SK-N-SH (cell line): ENCODE measurements at regions not wholly inside any gene's neighbourhood (a gene's known extent, or its start where the extent isn't known, plus 50 kb on each side); places are given as distances from the start of the nearest gene placed in this dataset.

Source experiments
- CTCF ChIA-PET: fragments of 300-600, 350-600 bp; formaldehyde crosslinking; extraction: SDS; loops from one replicate; lab custom pipeline; 2021; lab: Yijun Ruan, JAX
- POLR2A ChIA-PET: fragments of 350-600 bp; sonication (Branson Sonifier 250); formaldehyde crosslinking; extraction: SDS; loops from one replicate; lab custom pipeline; 2020; ENCODE audit warnings: antibody characterized with exemption, inconsistent platforms; lab: Yijun Ruan, JAX
- DNase-seq: peaks from one replicate; pipeline ENCODE4 v3.0.0; 2012
- H2AFZ ChIP-seq: fragments of 200-600 bp; sonication (generic); 2 replicates; pipeline ENCODE4 v1.8.1; 2016; ENCODE audit warnings: antibody characterized with exemption, mild to moderate bottlenecking, low read depth
- H3F3A ChIP-seq: fragments of 200-600 bp; sonication (generic); replicated peaks from 2 replicates; pipeline ENCODE3; 2016; ENCODE audit warnings: antibody characterized with exemption, mild to moderate bottlenecking; ENCODE audit not compliant: insufficient read depth
- H3K27ac ChIP-seq, 2 experiments: fragments of 200-500 bp in 1 of 2; fragments of 200-600 bp in 1 of 2; sonication (Bioruptor generic) in 1 of 2; sonication (generic), shearing (Covaris generic) in 1 of 2; 2 replicates each; pipeline versions ENCODE4 v1.5.1 to v1.6.1; 2014 to 2016; ENCODE audit warnings: low read depth in 2 of 2, inconsistent platforms in 1 of 2, low read length in 1 of 2, mild to moderate bottlenecking in 1 of 2, mixed read lengths in 1 of 2
- H3K27me3 ChIP-seq: fragments of 200-600 bp; sonication (generic), shearing (Covaris generic); 2 replicates; pipeline ENCODE4 v1.6.1; 2016; ENCODE audit warnings: mixed run types; ENCODE audit not compliant: insufficient read depth
- H3K36me3 ChIP-seq, 2 experiments: fragments of 200-500 bp in 1 of 2; fragments of 200-600 bp in 1 of 2; sonication (Bioruptor generic) in 1 of 2; sonication (generic) in 1 of 2; replicated peaks in 1 of 2; 2 replicates each; pipeline versions ENCODE3 to v1.5.1; 2014 to 2016; ENCODE audit warnings: low read length in 1 of 2, mild to moderate bottlenecking in 1 of 2; ENCODE audit not compliant: insufficient read depth in 2 of 2, control insufficient read depth in 1 of 2
- H3K4me1 ChIP-seq, 2 experiments: fragments of 200-500 bp in 1 of 2; fragments of 200-600 bp in 1 of 2; sonication (Bioruptor generic) in 1 of 2; sonication (generic), shearing (Covaris generic) in 1 of 2; 2 replicates each; pipeline versions ENCODE4 v1.5.1 to v1.6.1; 2014 to 2016; ENCODE audit warnings: low read depth in 1 of 2, low read length in 1 of 2, mixed run types in 1 of 2; ENCODE audit not compliant: insufficient read depth in 2 of 2, control insufficient read depth in 1 of 2
- H3K4me2 ChIP-seq: fragments of 200-600 bp; sonication (generic), shearing (Covaris generic); 2 replicates; pipeline ENCODE4 v1.6.1; 2017; ENCODE audit warnings: mixed run types
- H3K4me3 ChIP-seq, 2 experiments: fragments of 200-500 bp in 1 of 2; fragments of 200-600 bp in 1 of 2; sonication (Bioruptor generic) in 1 of 2; sonication (generic), shearing (Covaris generic) in 1 of 2; 2 replicates each; pipeline versions ENCODE4 v1.5.1 to v1.8.1; 2014 to 2016; ENCODE audit warnings: low read depth in 2 of 2, inconsistent platforms in 1 of 2, low read length in 1 of 2, mild to moderate bottlenecking in 1 of 2, mixed read lengths in 1 of 2, moderate library complexity in 1 of 2
- H3K79me2 ChIP-seq: fragments of 200-600 bp; sonication (generic); 2 replicates; pipeline ENCODE4 v1.8.1; 2017; ENCODE audit warnings: mild to moderate bottlenecking; ENCODE audit not compliant: insufficient read depth
- H3K9ac ChIP-seq: fragments of 200-600 bp; sonication (generic); 2 replicates; pipeline ENCODE4 v1.6.1; 2017; ENCODE audit warnings: mixed run types
- H3K9me2 ChIP-seq: fragments of 200-600 bp; sonication (generic); 2 replicates; pipeline ENCODE4 v1.6.1; 2017; ENCODE audit warnings: mixed run types
- H3K9me3 ChIP-seq: fragments of 200-600 bp; sonication (generic); 2 replicates; pipeline ENCODE4 v1.6.1; 2017; ENCODE audit warnings: mixed run types, mild to moderate bottlenecking, moderate library complexity
- H4K20me1 ChIP-seq: fragments of 200-600 bp; sonication (generic); 2 replicates; pipeline ENCODE4 v1.6.1; 2017; ENCODE audit warnings: mild to moderate bottlenecking, mixed run types; ENCODE audit not compliant: insufficient read depth
- CHD2 ChIP-seq: fragments of 150-350 bp; IDR thresholded peaks from 2 replicates; pipeline ENCODE4 v1.6.1; 2018; ENCODE audit warnings: low read length; ENCODE audit not compliant: partially characterized antibody
- CTCF ChIP-seq: fragments of 200-600 bp; sonication (generic); IDR thresholded peaks from 2 replicates; pipeline ENCODE4 v1.6.1; 2017; ENCODE audit warnings: antibody characterized with exemption, mild to moderate bottlenecking, moderate library complexity
- ELF1 ChIP-seq: IDR thresholded peaks from 2 replicates; pipeline ENCODE4 v1.4.0; 2012
- FOSL2 ChIP-seq: IDR thresholded peaks from 2 replicates; pipeline ENCODE4 v1.4.0; 2012; ENCODE audit warnings: low read depth, mild to moderate bottlenecking, moderate library complexity, borderline replicate concordance
- GABPA ChIP-seq: IDR thresholded peaks from 2 replicates; pipeline ENCODE4 v1.4.0; 2012; ENCODE audit warnings: low read depth, mild to moderate bottlenecking
- JUND ChIP-seq: IDR thresholded peaks from 2 replicates; pipeline ENCODE4 v1.4.0; 2012
- NFIC ChIP-seq: IDR thresholded peaks from 2 replicates; pipeline ENCODE4 v1.4.0; 2012; ENCODE audit warnings: borderline replicate concordance
- RAD21 ChIP-seq: IDR thresholded peaks from 2 replicates; pipeline ENCODE4 v1.6.1; 2012; ENCODE audit warnings: mild to moderate bottlenecking, low read length
- RCOR1 ChIP-seq: fragments of 150-350 bp; IDR thresholded peaks from 2 replicates; pipeline ENCODE4 v1.6.1; 2017; ENCODE audit warnings: antibody characterized with exemption, low read length
- RFX5 ChIP-seq: IDR thresholded peaks from 2 replicates; pipeline ENCODE4 v1.6.1; 2012; ENCODE audit warnings: mild to moderate bottlenecking, improper control_type of control experiment, low read length
- SIN3A ChIP-seq: IDR thresholded peaks from 2 replicates; pipeline ENCODE4 v1.6.1; 2012; ENCODE audit warnings: low read depth, mild to moderate bottlenecking, low read length, moderate library complexity, borderline replicate concordance
- SMC3 ChIP-seq: IDR thresholded peaks from 2 replicates; pipeline ENCODE4 v1.6.1; 2012; ENCODE audit warnings: low read depth, low read length, improper control_type of control experiment
- TCF12 ChIP-seq: IDR thresholded peaks from 2 replicates; pipeline ENCODE4 v1.4.0; 2012
- USF2 ChIP-seq: fragments of 150-350 bp; IDR thresholded peaks from 2 replicates; pipeline ENCODE4 v1.6.1; 2017; ENCODE audit warnings: antibody characterized with exemption, low read length, low read depth, borderline replicate concordance
- YY1 ChIP-seq: IDR thresholded peaks from 2 replicates; pipeline ENCODE4 v1.4.0; 2012; ENCODE audit warnings: low read depth, mild to moderate bottlenecking
- WGBS: methylation state at CpG from one replicate; pipeline ENCODE4 v1.1.6; 2017; ENCODE audit warnings: low lambda C conversion rate; 5-methylcytosine and 5-hydroxymethylcytosine counted together
- TF ChIP-seq, protein P1 (sequence below): IDR thresholded peaks from 2 replicates; pipeline ENCODE4 v1.4.0; 2012; ENCODE audit warnings: low read depth
- TF ChIP-seq, protein P2 (sequence below): IDR thresholded peaks from 2 replicates; pipeline ENCODE4 v1.4.0; 2012; ENCODE audit warnings: low read depth, borderline replicate concordance
- TF ChIP-seq, protein P3 (sequence below): IDR thresholded peaks from 2 replicates; pipeline ENCODE4; 2012

DNA sequence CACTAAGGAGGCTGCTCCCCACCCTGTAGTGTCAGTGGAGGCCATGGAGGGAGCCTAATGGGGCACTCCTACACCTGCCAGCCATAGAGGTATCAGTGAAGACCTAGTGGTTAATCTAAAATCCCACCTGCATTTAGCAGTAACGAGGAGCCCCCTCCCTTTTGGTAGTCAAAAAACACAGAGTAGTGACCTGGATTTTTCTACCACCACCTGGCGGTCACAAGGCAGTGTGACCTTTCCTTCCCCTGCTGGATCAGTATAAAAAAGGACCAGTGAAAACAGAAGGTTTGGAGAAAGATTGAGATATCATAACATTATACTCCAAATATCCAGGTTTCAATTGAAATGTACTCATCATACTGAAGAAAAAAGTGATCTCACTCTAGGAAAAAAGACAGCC lies 241.2 kb downstream of the PYDC2 start:
- CTCF ChIA-PET, result no interaction called here

DNA sequence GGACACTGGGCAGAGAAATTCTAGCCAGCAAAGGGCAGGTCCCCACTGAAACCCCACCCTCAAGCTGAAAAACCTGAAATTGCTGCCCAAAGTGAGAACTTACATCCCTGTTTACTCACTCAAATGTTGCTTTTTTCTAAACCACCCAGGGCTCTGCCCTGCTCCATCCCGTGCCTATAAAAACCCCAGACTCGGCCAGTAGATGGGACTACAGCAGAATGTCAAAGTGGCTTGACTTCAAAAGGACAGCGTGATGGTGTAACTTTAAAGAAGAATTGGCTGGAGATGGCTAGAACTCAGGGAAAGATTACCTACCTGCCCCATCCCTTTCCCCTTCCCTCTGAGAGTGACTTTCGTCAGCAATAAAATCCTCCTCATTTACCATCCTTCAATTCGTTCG lies 246.9 kb downstream of the PYDC2 start:
- 5% methylated on average over 6 of the region's 6 CpGs for WGBS
- ChIA-PET CTCF (no interaction called here), POLR2A (no interaction called here)
- H3F3A ChIP-seq, result no peaks in the 10 kb centered on the region
- no peaks in the 10 kb centered on the region for H3K79me2 ChIP-seq
- H4K20me1 ChIP-seq, result no peaks in the 10 kb centered on the region
- no peak for DNase-seq
- H3K4me1 ChIP-seq, result no peaks in the 10 kb centered on the region
- no peaks in the 10 kb centered on the region for H3K27me3 ChIP-seq
- H3K4me2 ChIP-seq, result no peak overlapping the region
- H3K9ac ChIP-seq, result no peak overlapping the region
- H3K9me2 ChIP-seq, result no peaks in the 10 kb centered on the region
- no peak overlapping the region for H3K4me3 ChIP-seq
- 0 out of 2 replicates have a peak, but pooled peaks cover 4% of the 10 kb centered on the region for H3K9me3 ChIP-seq
- H3K36me3 ChIP-seq, result no peaks in the 10 kb centered on the region
- no peak overlapping the region for H3K27ac ChIP-seq
- no peak overlapping the region for H2AFZ ChIP-seq
- TF ChIP-seq JUND (no peak), TCF12 (no peak), CTCF (no peak), NFIC (no peak), ELF1 (no peak), USF2 (no peak), YY1 (no peak)
- TF ChIP-seq, protein P1, sequence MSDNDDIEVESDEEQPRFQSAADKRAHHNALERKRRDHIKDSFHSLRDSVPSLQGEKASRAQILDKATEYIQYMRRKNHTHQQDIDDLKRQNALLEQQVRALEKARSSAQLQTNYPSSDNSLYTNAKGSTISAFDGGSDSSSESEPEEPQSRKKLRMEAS, result no peak
- TF ChIP-seq, protein P2, sequence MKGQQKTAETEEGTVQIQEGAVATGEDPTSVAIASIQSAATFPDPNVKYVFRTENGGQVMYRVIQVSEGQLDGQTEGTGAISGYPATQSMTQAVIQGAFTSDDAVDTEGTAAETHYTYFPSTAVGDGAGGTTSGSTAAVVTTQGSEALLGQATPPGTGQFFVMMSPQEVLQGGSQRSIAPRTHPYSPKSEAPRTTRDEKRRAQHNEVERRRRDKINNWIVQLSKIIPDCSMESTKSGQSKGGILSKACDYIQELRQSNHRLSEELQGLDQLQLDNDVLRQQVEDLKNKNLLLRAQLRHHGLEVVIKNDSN, result no peak
- TF ChIP-seq, protein P3, sequence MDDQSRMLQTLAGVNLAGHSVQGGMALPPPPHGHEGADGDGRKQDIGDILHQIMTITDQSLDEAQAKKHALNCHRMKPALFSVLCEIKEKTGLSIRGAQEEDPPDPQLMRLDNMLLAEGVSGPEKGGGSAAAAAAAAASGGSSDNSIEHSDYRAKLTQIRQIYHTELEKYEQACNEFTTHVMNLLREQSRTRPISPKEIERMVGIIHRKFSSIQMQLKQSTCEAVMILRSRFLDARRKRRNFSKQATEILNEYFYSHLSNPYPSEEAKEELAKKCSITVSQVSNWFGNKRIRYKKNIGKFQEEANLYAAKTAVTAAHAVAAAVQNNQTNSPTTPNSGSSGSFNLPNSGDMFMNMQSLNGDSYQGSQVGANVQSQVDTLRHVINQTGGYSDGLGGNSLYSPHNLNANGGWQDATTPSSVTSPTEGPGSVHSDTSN, result no peak

More for the DNA sequence above, 241.2 kb downstream of the PYDC2 start:
- no peaks in the 10 kb centered on the region for H3K4me1 ChIP-seq
- H3K4me2 ChIP-seq, result no peak overlapping the region
- no peak overlapping the region for H3K9ac ChIP-seq
- no peak overlapping the region for H3K27ac ChIP-seq
- H3K4me3 ChIP-seq, result no peak overlapping the region
- POLR2A ChIA-PET, result no interaction called here
- H3K9me3 ChIP-seq, result 0 out of 2 replicates have a peak, but pooled peaks cover 4% of the 10 kb centered on the region
- H3F3A ChIP-seq, result no peaks in the 10 kb centered on the region
- DNase-seq, result peak; percentile 11
- no peaks in the 10 kb centered on the region for H3K9me2 ChIP-seq
- TF ChIP-seq JUND, result no peak
- TF ChIP-seq SMC3, result 0 out of 2 replicates have a peak, but pooled peaks have one; percentile 5
- TF ChIP-seq GABPA, result no peak
- 0 out of 2 replicates have a peak, but pooled peaks have one; percentile 3 for TF ChIP-seq RAD21
- TF ChIP-seq CHD2, result no peak
- no peak for TF ChIP-seq FOSL2
- TF ChIP-seq RFX5, result no peak
- no peak for TF ChIP-seq TCF12
- TF ChIP-seq, protein P1, result no peak
- TF ChIP-seq SIN3A, result no peak
- no peak for TF ChIP-seq RCOR1
- peak; percentile 16; the same call in 1 of the 2 replicates for TF ChIP-seq CTCF
- H3K27me3 ChIP-seq, result no peaks in the 10 kb centered on the region
- H2AFZ ChIP-seq, result no peak overlapping the region
- H3K36me3 ChIP-seq, result no peaks in the 10 kb centered on the region
- no peaks in the 10 kb centered on the region for H3K79me2 ChIP-seq
- 7% methylated on average over 2 of the region's 2 CpGs for WGBS
- no peaks in the 10 kb centered on the region for H4K20me1 ChIP-seq
